HCT116 (cell line): ENCODE measurements at regions not wholly inside any gene's neighbourhood (a gene's known extent, or its start where the extent isn't known, plus 50 kb on each side); places are given as distances from the start of the nearest gene placed in this dataset.

ENCODE experiments used
- ATAC-seq: fragments of 200-7000 bp; cut with Tn5 transposase; 2 replicates; pipeline ENCODE4 v1.9.1; 2020; ENCODE audit warnings: mild to moderate bottlenecking, moderate library complexity
- BruUV-seq: library from RNA; stranded (reverse); fragments of 400-500 nt; replicated peaks from 2 replicates; lab custom pipeline; 2021; lab: Mats Ljungman, UMichigan
- CTCF ChIA-PET: fragments of 300-600 bp; sonication (Branson Sonifier 250); formaldehyde crosslinking; loops from one replicate; lab custom pipeline; 2021; ENCODE audit warnings: antibody characterized with exemption; lab: Charles Lee
- POLR2A ChIA-PET: fragments of 300-600, 350-600 bp; sonication (Branson Sonifier 250); formaldehyde crosslinking; loops from one replicate; lab custom pipeline; 2021; ENCODE audit warnings: antibody characterized with exemption; lab: Charles Lee
- RAD21 ChIA-PET, 2 experiments: fragments of 300-600 bp; sonication (Branson Sonifier 250); formaldehyde crosslinking; loops; one replicate each; lab custom pipeline; 2023; ENCODE audit warnings: low total read pairs in 2 of 2; ENCODE audit not compliant: uncharacterized antibody in 2 of 2, unreplicated experiment in 2 of 2, low non-redundant PET in 1 of 2; lab: Charles Lee
- DNase-seq: peaks from one replicate; pipeline ENCODE4 v3.0.0-alpha.2; 2010; ENCODE audit warnings: low read depth, low spot score
- H2AFZ ChIP-seq: fragments of 200-600 bp; shearing (Covaris generic), sonication (generic); 2 replicates; pipeline ENCODE4 v1.6.1; 2017; ENCODE audit warnings: low read depth, mixed run types, mixed read lengths, antibody characterized with exemption, low read length; ENCODE audit not compliant: poor library complexity, severe bottlenecking
- H3K27ac ChIP-seq: 2 replicates; pipeline ENCODE4 v1.5.1; 2012; ENCODE audit warnings: low read depth, low read length
- H3K27me3 ChIP-seq: fragments of 200-600 bp; sonication (generic); 2 replicates; pipeline ENCODE4 v1.6.1; 2016; ENCODE audit warnings: mixed run types, low read length, mixed read lengths; ENCODE audit not compliant: insufficient read depth
- H3K36me3 ChIP-seq, 2 experiments: fragments of 200-500 bp in 1 of 2; fragments of 200-600 bp in 1 of 2; sonication (Bioruptor generic) in 1 of 2; sonication (generic) in 1 of 2; 2 replicates each; pipeline versions ENCODE4 v1.5.1 to v1.6.1; 2014 to 2016; ENCODE audit warnings: low read length in 2 of 2, inconsistent platforms in 1 of 2, mixed read lengths in 1 of 2, mixed run types in 1 of 2; ENCODE audit not compliant: insufficient read depth in 2 of 2, control insufficient read depth in 1 of 2
- H3K4me1 ChIP-seq, 2 experiments: fragments of 200-600 bp in 1 of 2; sonication (generic) in 1 of 2; 2 replicates each; pipeline versions ENCODE4 v1.5.1 to v1.6.1; 2012 to 2017; ENCODE audit warnings: low read length in 2 of 2, inconsistent platforms in 1 of 2, mild to moderate bottlenecking in 1 of 2, mixed read lengths in 1 of 2, mixed run types in 1 of 2, moderate library complexity in 1 of 2; ENCODE audit not compliant: insufficient read depth in 2 of 2, control insufficient read depth in 1 of 2
- H3K4me2 ChIP-seq: fragments of 200-600 bp; sonication (generic); 2 replicates; pipeline ENCODE4 v1.6.1; 2017; ENCODE audit warnings: mixed run types, low read length, mixed read lengths
- H3K4me3 ChIP-seq, 2 experiments: fragments of 200-600 bp in 1 of 2; sonication (generic) in 1 of 2; replicated peaks in 1 of 2; 2 replicates each; pipeline ENCODE4 v1.5.1; 2011 to 2016; ENCODE audit warnings: low read length in 2 of 2, control low read depth in 1 of 2, low read depth in 1 of 2, mild to moderate bottlenecking in 1 of 2, mixed read lengths in 1 of 2, mixed run types in 1 of 2
- H3K79me2 ChIP-seq: fragments of 200-600 bp; sonication (generic); 2 replicates; pipeline ENCODE4 v1.6.1; 2017; ENCODE audit warnings: mild to moderate bottlenecking, mixed run types, low read length, moderate library complexity, mixed read lengths; ENCODE audit not compliant: insufficient read depth
- H3K9ac ChIP-seq: fragments of 200-600 bp; sonication (generic); 2 replicates; pipeline ENCODE4 v1.6.1; 2016; ENCODE audit warnings: low read length, mixed read lengths
- H3K9me2 ChIP-seq: fragments of 200-600 bp; sonication (generic), shearing (Covaris generic); 2 replicates; pipeline ENCODE4 v1.6.1; 2017; ENCODE audit warnings: mixed run types, mild to moderate bottlenecking, moderate library complexity; ENCODE audit not compliant: insufficient read depth
- H3K9me3 ChIP-seq, 2 experiments: fragments of 200-500 bp in 1 of 2; fragments of 200-600 bp in 1 of 2; sonication (Bioruptor generic) in 1 of 2; sonication (generic) in 1 of 2; 2 replicates each; pipeline ENCODE4 v1.6.1; 2014 to 2017; ENCODE audit warnings: low read length in 2 of 2, mixed read lengths in 2 of 2, inconsistent platforms in 1 of 2, low read depth in 1 of 2, mild to moderate bottlenecking in 1 of 2, mixed run types in 1 of 2, moderate library complexity in 1 of 2; ENCODE audit not compliant: control insufficient read depth in 1 of 2, insufficient read depth in 1 of 2
- H4K20me1 ChIP-seq: fragments of 200-600 bp; sonication (generic), shearing (Covaris generic); 2 replicates; pipeline ENCODE4 v1.6.1; 2017; ENCODE audit warnings: mixed run types, mild to moderate bottlenecking, moderate library complexity; ENCODE audit not compliant: insufficient read depth
- ATF3 ChIP-seq: IDR thresholded peaks from 2 replicates; pipeline ENCODE4 v1.6.1; 2012
- CBX3 ChIP-seq: IDR thresholded peaks from 2 replicates; pipeline ENCODE4 v1.6.1; 2012; ENCODE audit warnings: low read depth
- CEBPB ChIP-seq: IDR thresholded peaks from 2 replicates; pipeline ENCODE4 v1.6.1; 2012; ENCODE audit warnings: low read depth
- ELF1 ChIP-seq: IDR thresholded peaks from 2 replicates; pipeline ENCODE4 v1.6.1; 2012; ENCODE audit warnings: low read depth, borderline replicate concordance
- FOSL1 ChIP-seq: IDR thresholded peaks from 2 replicates; pipeline ENCODE4 v1.6.1; 2012; ENCODE audit warnings: low read depth
- JUND ChIP-seq: IDR thresholded peaks from 2 replicates; pipeline ENCODE4 v1.6.1; 2012
- MAX ChIP-seq: IDR thresholded peaks from 2 replicates; pipeline ENCODE4 v1.6.1; 2012
- POLR2A ChIP-seq: IDR thresholded peaks from 2 replicates; pipeline ENCODE4 v1.7.0; 2011; ENCODE audit warnings: borderline replicate concordance; ENCODE audit not compliant: insufficient read depth, insufficient read length; ENCODE audit errors: extremely low read depth
- POLR2AphosphoS5 ChIP-seq: IDR thresholded peaks from 2 replicates; pipeline ENCODE4 v1.6.1; 2011; ENCODE audit warnings: mild to moderate bottlenecking, low read depth, low read length, moderate library complexity
- RAD21 ChIP-seq: IDR thresholded peaks from 2 replicates; pipeline ENCODE4 v1.6.1; 2012; ENCODE audit warnings: low read depth, mild to moderate bottlenecking
- REST ChIP-seq: IDR thresholded peaks from 2 replicates; pipeline ENCODE4 v1.6.1; 2012; ENCODE audit warnings: low read depth
- SIN3A ChIP-seq: IDR thresholded peaks from 2 replicates; pipeline ENCODE4 v1.6.1; 2012; ENCODE audit warnings: low read depth
- SP1 ChIP-seq: IDR thresholded peaks from 2 replicates; pipeline ENCODE4 v1.6.1; 2012; ENCODE audit warnings: low read depth
- TCF7L2 ChIP-seq: IDR thresholded peaks from 2 replicates; pipeline ENCODE4 v1.7.0; 2011; ENCODE audit warnings: borderline replicate concordance, inconsistent platforms; ENCODE audit not compliant: insufficient read depth, insufficient read length; ENCODE audit errors: extremely low read depth
- ZBTB33 ChIP-seq: IDR thresholded peaks from 2 replicates; pipeline ENCODE4 v1.6.1; 2011; ENCODE audit warnings: mild to moderate bottlenecking, low read length, moderate library complexity; ENCODE audit not compliant: insufficient replicate concordance; ENCODE audit errors: extremely low read depth
- ZNF274 ChIP-seq: fragments of 200-500 bp; sonication (Bioruptor generic); IDR thresholded peaks from 2 replicates; pipeline ENCODE4 v1.6.1; 2014; ENCODE audit warnings: mild to moderate bottlenecking, low read depth, low read length, inconsistent platforms
- intact Hi-C: fragments of 100-400 bp; cut with micrococcal nuclease; formaldehyde crosslinking; loops from 2 replicates; pipeline ENCODE4 v1.10.0; 2022

GRCh38 chr4:112908511-112908910, 140.9 kb upstream of the ANK2 start:
- ChIA-PET RAD21 (no interaction called here), POLR2A (no interaction called here), CTCF (no interaction called here)
- Histone ChIP-seq H3K4me3 (no peak overlapping the region), H3K9ac (no peak overlapping the region), H3K9me2 (no peaks in the 10 kb centered on the region; the same call in 1 of the 2 replicates), H3K4me2 (no peak overlapping the region), H3K9me3 (no peaks in the 10 kb centered on the region), H4K20me1 (no peaks in the 10 kb centered on the region), H3K27ac (no peak overlapping the region), H3K27me3 (no peaks in the 10 kb centered on the region), H3K36me3 (no peaks in the 10 kb centered on the region), H3K79me2 (no peaks in the 10 kb centered on the region), H3K4me1 (peaks cover 4 to 18% of the 10 kb centered on the region in 2 experiments), H2AFZ (no peak overlapping the region)
- DNase-seq (no peak), ATAC-seq (no peak)
- no peak for TF ChIP-seq ZBTB33
- no peak for TF ChIP-seq ATF3
- no peak for TF ChIP-seq SP1
- intact Hi-C loops: no loop called here
- no TSS peak for BruUV-seq

GRCh38 chr4:112910109-112910736, 139.2 kb upstream of the ANK2 start:
- no peaks in the 10 kb centered on the region; a peak in 1 of 4 replicates for H3K9me3 ChIP-seq
- peaks cover 4 to 16% of the 10 kb centered on the region in 2 experiments for H3K4me1 ChIP-seq
- no peaks in the 10 kb centered on the region for H3K79me2 ChIP-seq
- no peak overlapping the region for H2AFZ ChIP-seq
- RAD21 ChIA-PET: no interaction called here
- H3K27me3 ChIP-seq: no peaks in the 10 kb centered on the region
- no peak for ATAC-seq
- POLR2A ChIA-PET: no interaction called here
- no peaks in the 10 kb centered on the region for H3K36me3 ChIP-seq
- intact Hi-C loops: no loop called here
- CTCF ChIA-PET: no interaction called here
- no peak overlapping the region for H3K27ac ChIP-seq
- no TSS peak for BruUV-seq
- H3K4me2 ChIP-seq: no peak overlapping the region
- H4K20me1 ChIP-seq: no peaks in the 10 kb centered on the region
- DNase-seq: no peak
- no peaks in the 10 kb centered on the region for H3K9me2 ChIP-seq
- H3K4me3 ChIP-seq: no peak overlapping the region
- H3K9ac ChIP-seq: no peak overlapping the region
- TF ChIP-seq CBX3 (no peak), CEBPB (no peak), RAD21 (no peak), MAX (no peak), FOSL1 (no peak), JUND (no peak), ELF1 (no peak), TCF7L2 (no peak), REST (no peak), SP1 (no peak), POLR2A (no peak), ZNF274 (no peak), POLR2AphosphoS5 (no peak), SIN3A (no peak)
